NCI-H1694 (cell line): ENCODE measurements at regions not wholly inside any gene's neighbourhood (a gene's known extent, or its start where the extent isn't known, plus 50 kb on each side); places are given as distances from the start of the nearest gene placed in this dataset.
"Not testable (repeated sequence)": the region's sequence is repeated elsewhere in the genome, so short reads cannot be mapped to it uniquely, and the experiment has no call there.

ENCODE experiments used
- DNase-seq: peaks from one replicate; lab custom pipeline; 2025; lab: John Stamatoyannopoulos, UW

GRCh38 chr13:90246687-90247345, 1100.7 kb upstream of the MIR17HG start:
- DNase-seq: no peak

- no peak for DNase-seq
Measured at GRCh38 chr13:90253806-90254205, 1093.7 kb upstream of the MIR17HG start.

GRCh38 chr13:90254437-90254836, 1093.0 kb upstream of the MIR17HG start:
- DNase-seq: no peak

GRCh38 chr13:90256746-90257145, 1090.7 kb upstream of the MIR17HG start:
- DNase-seq: no peak

GRCh38 chr13:90258129-90258528, 1089.4 kb upstream of the MIR17HG start:
- no peak for DNase-seq

- DNase-seq: no peak
Measured at GRCh38 chr13:90261343-90261742, 1086.1 kb upstream of the MIR17HG start.

- DNase-seq: no peak
Measured at GRCh38 chr13:90270226-90270625, 1077.3 kb upstream of the MIR17HG start.

- DNase-seq: no peak
Measured at GRCh38 chr13:90272356-90272755, 1075.1 kb upstream of the MIR17HG start.

- no peak for DNase-seq
Measured at GRCh38 chr13:90276216-90276615, 1071.3 kb upstream of the MIR17HG start.

- not testable (repeated sequence) for DNase-seq
Measured at GRCh38 chr13:90278231-90278630, 1069.3 kb upstream of the MIR17HG start.

- DNase-seq: no peak
Measured at GRCh38 chr13:90281709-90282108, 1065.8 kb upstream of the MIR17HG start.

GRCh38 chr13:90287521-90287920, 1060.0 kb upstream of the MIR17HG start:
- DNase-seq: no peak

GRCh38 chr13:90293793-90294361, 1053.6 kb upstream of the MIR17HG start:
- no peak for DNase-seq

GRCh38 chr13:90299238-90299637, 1048.2 kb upstream of the MIR17HG start:
- DNase-seq: no peak

GRCh38 chr13:90300015-90300414, 1047.5 kb upstream of the MIR17HG start:
- no peak for DNase-seq

- no peak for DNase-seq
Measured at GRCh38 chr13:90302107-90302506, 1045.4 kb upstream of the MIR17HG start.

GRCh38 chr13:90305796-90306195, 1041.7 kb upstream of the MIR17HG start:
- DNase-seq: no peak

GRCh38 chr13:90307136-90307535, 1040.4 kb upstream of the MIR17HG start:
- DNase-seq: no peak

- DNase-seq: no peak
Measured at GRCh38 chr13:90308249-90308648, 1039.2 kb upstream of the MIR17HG start.

GRCh38 chr13:90311929-90312328, 1035.6 kb upstream of the MIR17HG start:
- no peak for DNase-seq

- no peak for DNase-seq
Measured at GRCh38 chr13:90315061-90315460, 1032.4 kb upstream of the MIR17HG start.

GRCh38 chr13:90320664-90321063, 1026.8 kb upstream of the MIR17HG start:
- no peak for DNase-seq

GRCh38 chr13:90321281-90321931, 1026.1 kb upstream of the MIR17HG start:
- DNase-seq: no peak

- no peak for DNase-seq
Measured at GRCh38 chr13:90329641-90330040, 1017.8 kb upstream of the MIR17HG start.
